SK-N-MC (cell line): ENCODE measurements at regions not wholly inside any gene's neighbourhood (a gene's known extent, or its start where the extent isn't known, plus 50 kb on each side); places are given as distances from the start of the nearest gene placed in this dataset.

Experiments used
- DNase-seq: peaks from one replicate; pipeline ENCODE4 v3.0.0-alpha.2; 2011; ENCODE audit warnings: low read depth, low spot score
- H3K27ac ChIP-seq: fragments of 200-600 bp; sonication (generic); 2 replicates; pipeline ENCODE4 v1.5.1; 2016; ENCODE audit warnings: mixed run types
- H3K36me3 ChIP-seq: fragments of 200-600 bp; sonication (generic); 2 replicates; pipeline ENCODE4 v1.6.1; 2017; ENCODE audit warnings: antibody characterized with exemption, low read length, mixed read lengths; ENCODE audit not compliant: insufficient read depth
- H3K4me3 ChIP-seq: fragments of 200-600 bp; sonication (generic); 2 replicates; pipeline ENCODE4 v1.5.1; 2016
- H3K9ac ChIP-seq: fragments of 200-600 bp; sonication (generic); 2 replicates; pipeline ENCODE4 v1.8.0; 2017; ENCODE audit warnings: mixed run types, mixed read lengths; ENCODE audit not compliant: insufficient read length
- H3K9me3 ChIP-seq: fragments of 200-600 bp; sonication (generic); 2 replicates; pipeline ENCODE4 v1.6.1; 2017; ENCODE audit warnings: low read depth, mild to moderate bottlenecking, antibody characterized with exemption, low read length, moderate library complexity, mixed read lengths
- EZH2 ChIP-seq: fragments of 200-600 bp; sonication (generic); IDR thresholded peaks from one replicate; pipeline ENCODE4 v1.6.1; 2017; ENCODE audit warnings: antibody characterized with exemption
- FOXP2 ChIP-seq: optimal IDR thresholded peaks from 2 replicates; pipeline ENCODE3; 2011; ENCODE audit warnings: mild to moderate bottlenecking, moderate library complexity; ENCODE audit not compliant: insufficient read depth; ENCODE audit errors: extremely low read length, control extremely low read depth
- POLR2AphosphoS5 ChIP-seq: IDR thresholded peaks from 2 replicates; pipeline ENCODE4 v1.6.1; 2012; ENCODE audit warnings: mild to moderate bottlenecking, low read depth, low read length, borderline replicate concordance

- H3K36me3 ChIP-seq = no peaks in the 10 kb centered on the region
- no peak overlapping the region for H3K27ac ChIP-seq
- no peak for DNase-seq
- H3K9me3 ChIP-seq = no peaks in the 10 kb centered on the region
- no peak overlapping the region for H3K9ac ChIP-seq
- H3K4me3 ChIP-seq = no peak overlapping the region
- no peak for TF ChIP-seq FOXP2
- TF ChIP-seq POLR2AphosphoS5 = no peak
- no peak for TF ChIP-seq EZH2
Observed at GRCh38 chr9:82722051-82722450, 340.9 kb downstream of the RASEF start.

GRCh38 chr9:82722561-82722960, 340.4 kb downstream of the RASEF start:
- no peak overlapping the region for H3K9ac ChIP-seq
- DNase-seq = no peak
- TF ChIP-seq FOXP2 (no peak), EZH2 (no peak), POLR2AphosphoS5 (no peak)
- no peaks in the 10 kb centered on the region for H3K9me3 ChIP-seq
- H3K27ac ChIP-seq = no peak overlapping the region
- no peaks in the 10 kb centered on the region for H3K36me3 ChIP-seq
- H3K4me3 ChIP-seq = no peak overlapping the region

- no peak overlapping the region for H3K9ac ChIP-seq
- TF ChIP-seq EZH2 (no peak), POLR2AphosphoS5 (no peak), FOXP2 (no peak)
- H3K36me3 ChIP-seq = no peaks in the 10 kb centered on the region
- no peak overlapping the region for H3K4me3 ChIP-seq
- H3K27ac ChIP-seq = no peak overlapping the region
- DNase-seq = no peak
- H3K9me3 ChIP-seq = no peaks in the 10 kb centered on the region
Observed at GRCh38 chr9:82726424-82727276, 336.3 kb downstream of the RASEF start.

DNA sequence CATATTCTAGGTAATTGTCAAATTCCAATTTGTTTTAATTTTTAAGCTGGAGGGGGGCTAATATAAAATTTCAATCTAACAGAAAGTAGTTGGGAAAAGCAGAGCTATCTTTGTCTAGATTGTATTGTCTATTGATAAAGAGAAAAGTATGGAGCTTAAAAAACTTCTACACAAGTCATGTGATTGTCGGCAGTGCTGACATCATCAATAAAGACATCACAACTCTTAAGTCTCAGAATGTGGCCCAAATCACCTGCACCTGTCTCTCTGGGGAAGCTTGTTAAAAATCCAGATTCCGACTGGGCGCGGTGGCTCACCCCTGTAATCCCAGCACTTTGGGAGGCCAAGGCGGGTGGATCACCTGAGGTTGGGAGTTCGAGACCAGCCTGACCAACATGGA, 333.8 kb downstream of the RASEF start:
- no peak overlapping the region for H3K4me3 ChIP-seq
- TF ChIP-seq EZH2 (no peak), POLR2AphosphoS5 (no peak), FOXP2 (no peak)
- DNase-seq = no peak
- no peak overlapping the region for H3K9ac ChIP-seq
- no peaks in the 10 kb centered on the region for H3K36me3 ChIP-seq
- no peaks in the 10 kb centered on the region for H3K9me3 ChIP-seq
- H3K27ac ChIP-seq = no peak overlapping the region

GRCh38 chr9:82729991-82730589, 332.9 kb downstream of the RASEF start:
- DNase-seq = no peak
- Histone ChIP-seq H3K4me3 (no peak overlapping the region), H3K9ac (no peak overlapping the region), H3K27ac (no peak overlapping the region), H3K36me3 (no peaks in the 10 kb centered on the region), H3K9me3 (no peaks in the 10 kb centered on the region)
- TF ChIP-seq EZH2 = no peak
- TF ChIP-seq FOXP2 = no peak
- no peak for TF ChIP-seq POLR2AphosphoS5

- H3K4me3 ChIP-seq = no peak overlapping the region
- DNase-seq = no peak
- H3K9ac ChIP-seq = no peak overlapping the region
- H3K9me3 ChIP-seq = no peaks in the 10 kb centered on the region
- TF ChIP-seq POLR2AphosphoS5 (no peak), FOXP2 (no peak), EZH2 (no peak)
- H3K27ac ChIP-seq = no peak overlapping the region
- H3K36me3 ChIP-seq = no peaks in the 10 kb centered on the region
Observed at GRCh38 chr9:82732928-82733327, 330.0 kb downstream of the RASEF start.

DNA sequence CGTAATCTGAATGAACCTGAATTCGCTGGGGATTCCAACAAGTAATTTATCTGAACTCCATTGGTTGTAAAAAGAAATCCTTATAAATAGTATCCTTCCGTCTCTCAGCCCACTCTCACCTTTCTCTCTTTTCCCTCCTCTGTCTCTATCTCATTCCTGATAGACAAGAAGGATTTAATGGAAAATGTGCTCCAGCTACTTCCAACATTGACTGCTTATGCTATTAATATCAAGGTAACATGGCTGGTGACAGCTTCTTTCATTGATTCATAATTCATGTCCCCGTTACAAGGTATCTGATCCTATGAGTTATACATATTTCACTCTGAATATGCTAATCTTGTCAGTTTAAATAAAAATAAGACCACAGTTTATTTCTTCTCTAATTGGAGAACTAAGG, 326.8 kb downstream of the RASEF start:
- Histone ChIP-seq H3K9me3 (no peaks in the 10 kb centered on the region), H3K36me3 (no peaks in the 10 kb centered on the region), H3K9ac (no peak overlapping the region), H3K27ac (no peak overlapping the region), H3K4me3 (no peak overlapping the region)
- DNase-seq = no peak
- TF ChIP-seq POLR2AphosphoS5 (no peak), EZH2 (no peak), FOXP2 (no peak)

GRCh38 chr9:82736701-82737100, 326.2 kb downstream of the RASEF start:
- H3K9me3 ChIP-seq = no peaks in the 10 kb centered on the region
- no peak overlapping the region for H3K4me3 ChIP-seq
- DNase-seq = no peak
- H3K9ac ChIP-seq = no peak overlapping the region
- no peak for TF ChIP-seq EZH2
- TF ChIP-seq POLR2AphosphoS5 = no peak
- no peak for TF ChIP-seq FOXP2
- no peaks in the 10 kb centered on the region for H3K36me3 ChIP-seq
- H3K27ac ChIP-seq = no peak overlapping the region
